Spinal cord (tissue), 9 donors: ENCODE measurements at regions not wholly inside any gene's neighbourhood (a gene's known extent, or its start where the extent isn't known, plus 50 kb on each side); places are given as distances from the start of the nearest gene placed in this dataset.

ENCODE experiments used
- DNase-seq, 6 donors: peaks; one replicate each; pipeline versions ENCODE4 v3.0.0 to v3.0.0-alpha.2; 2013 to 2015; ENCODE audit warnings: low spot score in 6 of 6, low read depth in 4 of 6
- H3K27ac ChIP-seq: one replicate; pipeline ENCODE4 v1.5.1; 2013; ENCODE audit warnings: low read depth, low read length, control low read depth
- H3K27me3 ChIP-seq: one replicate; pipeline ENCODE4 v1.6.1; 2013; ENCODE audit warnings: low read length; ENCODE audit not compliant: control insufficient read depth, insufficient read depth
- H3K36me3 ChIP-seq: one replicate; pipeline ENCODE4 v1.6.1; 2013; ENCODE audit warnings: low read length; ENCODE audit not compliant: control insufficient read depth, insufficient read depth
- H3K4me1 ChIP-seq: one replicate; pipeline ENCODE4 v1.6.1; 2013; ENCODE audit warnings: low read length; ENCODE audit not compliant: control insufficient read depth, insufficient read depth
- H3K4me3 ChIP-seq: one replicate; pipeline ENCODE4 v1.5.1; 2013; ENCODE audit warnings: low read depth, low read length, control low read depth
- H3K9me3 ChIP-seq: one replicate; pipeline ENCODE4 v1.6.1; 2013; ENCODE audit warnings: low read length; ENCODE audit not compliant: control insufficient read depth, insufficient read depth
- WGBS: methylation state at CpG from one replicate; pipeline ENCODE4 v1.1.5; 2013; ENCODE audit warnings: missing lambda C conversion rate; ENCODE audit not compliant: insufficient coverage; 5-methylcytosine and 5-hydroxymethylcytosine counted together
- donor health status: healthy.

GRCh38 chr11:29879560-29879959, 137.3 kb downstream of the KCNA4 start:
- WGBS, result 61% methylated on average over 3 of the region's 6 CpGs
- H3K27ac ChIP-seq, result no peak overlapping the region
- H3K36me3 ChIP-seq, result no peaks in the 10 kb centered on the region
- H3K9me3 ChIP-seq, result peaks cover 5% of the 10 kb centered on the region
- H3K4me3 ChIP-seq, result no peak overlapping the region
- DNase-seq, result peak in 2 of 6 donors; percentile 6 to 17
- H3K4me1 ChIP-seq, result no peaks in the 10 kb centered on the region
- no peaks in the 10 kb centered on the region for H3K27me3 ChIP-seq

- Histone ChIP-seq H3K27ac (no peak overlapping the region), H3K27me3 (no peaks in the 10 kb centered on the region), H3K9me3 (no peaks in the 10 kb centered on the region), H3K4me3 (no peak overlapping the region), H3K4me1 (no peaks in the 10 kb centered on the region), H3K36me3 (no peaks in the 10 kb centered on the region)
- WGBS, result no CpG with 5 or more reads among the region's 1 CpG
- peak in 3 of 6 donors; percentile 17 to 50 (median 18) for DNase-seq
These were observed 140.6 kb downstream of the KCNA4 start for GRCh38 chr11:29876192-29876591.

- WGBS, result no CpG with 5 or more reads among the region's 1 CpG
- H3K27ac ChIP-seq, result no peak overlapping the region
- no peaks in the 10 kb centered on the region for H3K27me3 ChIP-seq
- no peaks in the 10 kb centered on the region for H3K36me3 ChIP-seq
- no peak overlapping the region for H3K4me3 ChIP-seq
- H3K4me1 ChIP-seq, result no peaks in the 10 kb centered on the region
- DNase-seq, result peak in 1 of 6 donors; percentile 5
- H3K9me3 ChIP-seq, result peaks cover 2% of the 10 kb centered on the region
These were observed 169.6 kb downstream of the KCNA4 start for GRCh38 chr11:29847219-29847618.

GRCh38 chr11:29844701-29845379, 172.0 kb downstream of the KCNA4 start:
- Histone ChIP-seq H3K27ac (no peak overlapping the region), H3K9me3 (peaks cover 2% of the 10 kb centered on the region), H3K36me3 (no peaks in the 10 kb centered on the region), H3K4me1 (no peaks in the 10 kb centered on the region), H3K4me3 (no peak overlapping the region), H3K27me3 (no peaks in the 10 kb centered on the region)
- peak in 1 of 6 donors; percentile 8 for DNase-seq
- WGBS, result no CpG with 5 or more reads among the region's 3 CpGs

- DNase-seq, result no peak
- H3K4me1 ChIP-seq, result no peaks in the 10 kb centered on the region
- no peaks in the 10 kb centered on the region for H3K36me3 ChIP-seq
- WGBS, result no CpG with 5 or more reads among the region's 3 CpGs
- peaks cover 2% of the 10 kb centered on the region for H3K9me3 ChIP-seq
- no peak overlapping the region for H3K4me3 ChIP-seq
- no peaks in the 10 kb centered on the region for H3K27me3 ChIP-seq
- no peak overlapping the region for H3K27ac ChIP-seq
These were observed 172.8 kb downstream of the KCNA4 start for GRCh38 chr11:29844031-29844430.

- Histone ChIP-seq H3K36me3 (no peaks in the 10 kb centered on the region), H3K4me1 (no peaks in the 10 kb centered on the region), H3K27ac (no peak overlapping the region), H3K27me3 (no peaks in the 10 kb centered on the region), H3K4me3 (no peak overlapping the region), H3K9me3 (no peaks in the 10 kb centered on the region)
- no peak for DNase-seq
- WGBS, result no CpG with 5 or more reads among the region's 3 CpGs
These were observed 174.8 kb downstream of the KCNA4 start for GRCh38 chr11:29842061-29842460.

- no peak for DNase-seq
- WGBS, result 100% methylated on average over 2 of the region's 2 CpGs
- H3K9me3 ChIP-seq, result no peaks in the 10 kb centered on the region
These were observed 190.0 kb downstream of the KCNA4 start for GRCh38 chr11:29826878-29827277.

GRCh38 chr11:29816359-29816758, 200.5 kb downstream of the KCNA4 start:
- no peak for DNase-seq
- H3K27me3 ChIP-seq, result no peaks in the 10 kb centered on the region
- H3K4me3 ChIP-seq, result no peak overlapping the region
- no peaks in the 10 kb centered on the region for H3K4me1 ChIP-seq
- no peaks in the 10 kb centered on the region for H3K36me3 ChIP-seq
- no peak overlapping the region for H3K27ac ChIP-seq
- no peaks in the 10 kb centered on the region for H3K9me3 ChIP-seq
- 83% methylated on average over 1 of the region's 2 CpGs for WGBS

More at GRCh38 chr11:29826878-29827277, 190.0 kb downstream of the KCNA4 start:
- Histone ChIP-seq H3K4me1 (no peaks in the 10 kb centered on the region), H3K27me3 (no peaks in the 10 kb centered on the region), H3K4me3 (no peak overlapping the region), H3K36me3 (no peaks in the 10 kb centered on the region), H3K27ac (no peak overlapping the region)

- H3K4me1 ChIP-seq, result no peaks in the 10 kb centered on the region
- DNase-seq, result no peak
- H3K27ac ChIP-seq, result no peak overlapping the region
- H3K9me3 ChIP-seq, result no peaks in the 10 kb centered on the region
- WGBS, result 83% methylated on average over 2 of the region's 3 CpGs
- H3K27me3 ChIP-seq, result no peaks in the 10 kb centered on the region
- H3K36me3 ChIP-seq, result no peaks in the 10 kb centered on the region
- no peak overlapping the region for H3K4me3 ChIP-seq
These were observed 207.7 kb downstream of the KCNA4 start for GRCh38 chr11:29809121-29809520.

GRCh38 chr11:29802522-29802921, 214.3 kb downstream of the KCNA4 start:
- Histone ChIP-seq H3K4me3 (no peak overlapping the region), H3K36me3 (no peaks in the 10 kb centered on the region), H3K4me1 (no peaks in the 10 kb centered on the region), H3K9me3 (no peaks in the 10 kb centered on the region), H3K27ac (no peak overlapping the region), H3K27me3 (no peaks in the 10 kb centered on the region)
- DNase-seq, result no peak
